Activated CD8-positive, alpha-beta T cell treated with anti-CD3 and anti-CD28 coated beads, Interleukin-2, amount 10 ng/mL, durations not matched to agents 7 days and 5 days (primary cell): ENCODE measurements at regions not wholly inside any gene's neighbourhood (a gene's known extent, or its start where the extent isn't known, plus 50 kb on each side); places are given as distances from the start of the nearest gene placed in this dataset.

Experiments used
- ATAC-seq: fragments of 150-1000 bp; cut with Tn5 transposase; one replicate; pipeline ENCODE4 v1.10.0; 2021; ENCODE audit warnings: moderate library complexity
- CTCF ChIA-PET: fragments of 350-600 bp; sonication (Branson Sonifier 250); formaldehyde crosslinking; loops from one replicate; lab custom pipeline; 2021; ENCODE audit warnings: antibody characterized with exemption; lab: Charles Lee
- POLR2A ChIA-PET: fragments of 350-600 bp; sonication (Branson Sonifier 250); formaldehyde crosslinking; loops from one replicate; lab custom pipeline; 2021; ENCODE audit warnings: antibody characterized with exemption; lab: Charles Lee
- DNase-seq: peaks from one replicate; pipeline ENCODE4 v3.0.0-alpha.2; 2020
- H3K27ac Mint-ChIP-seq: one replicate; pipeline ENCODE4 v1.8.0; 2021; ENCODE audit warnings: mild to moderate bottlenecking, mixed read lengths
- H3K27me3 Mint-ChIP-seq: one replicate; pipeline ENCODE4 v1.8.0; 2021; ENCODE audit warnings: low read depth, mixed read lengths
- H3K36me3 Mint-ChIP-seq: one replicate; pipeline ENCODE4 v1.8.0; 2021; ENCODE audit warnings: low read depth, mixed read lengths
- H3K4me1 Mint-ChIP-seq: one replicate; pipeline ENCODE4 v1.8.0; 2021; ENCODE audit warnings: low read depth, mixed read lengths
- H3K4me3 Mint-ChIP-seq: one replicate; pipeline ENCODE4 v1.8.0; 2021; ENCODE audit warnings: mild to moderate bottlenecking, mixed read lengths
- H3K9me3 Mint-ChIP-seq: one replicate; pipeline ENCODE4 v1.8.0; 2022; ENCODE audit warnings: mixed read lengths; ENCODE audit not compliant: insufficient read depth

DNA sequence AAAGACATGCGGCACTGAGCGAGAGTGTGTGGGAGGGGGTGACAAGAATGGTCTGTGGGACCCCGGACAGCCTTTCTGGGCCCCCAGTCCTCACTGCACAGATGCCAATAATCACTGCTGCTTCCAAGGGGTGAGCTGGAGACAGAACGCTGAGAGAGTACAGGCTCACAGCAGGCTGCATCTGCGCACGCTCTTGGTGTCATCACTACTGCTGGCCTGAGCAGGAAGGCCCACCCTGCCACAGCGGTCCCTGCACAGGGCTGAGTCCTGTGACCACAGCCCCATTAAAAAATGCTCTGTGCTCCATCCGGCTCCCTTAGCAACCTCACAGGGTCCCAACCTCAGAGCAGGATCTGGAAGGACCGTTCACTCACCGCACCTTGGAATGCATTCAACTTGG is 205.5 kb upstream of the NSMCE3 start:
- Mint-ChIP-seq H3K9me3 (no peaks in the 10 kb centered on the region), H3K4me1 (no peaks in the 10 kb centered on the region), H3K4me3 (no peak overlapping the region), H3K27me3 (no peaks in the 10 kb centered on the region), H3K27ac (no peak overlapping the region), H3K36me3 (no peaks in the 10 kb centered on the region)
- ChIA-PET POLR2A (no interaction called here), CTCF (no interaction called here)
- ATAC-seq (no peak), DNase-seq (no peak)

DNA sequence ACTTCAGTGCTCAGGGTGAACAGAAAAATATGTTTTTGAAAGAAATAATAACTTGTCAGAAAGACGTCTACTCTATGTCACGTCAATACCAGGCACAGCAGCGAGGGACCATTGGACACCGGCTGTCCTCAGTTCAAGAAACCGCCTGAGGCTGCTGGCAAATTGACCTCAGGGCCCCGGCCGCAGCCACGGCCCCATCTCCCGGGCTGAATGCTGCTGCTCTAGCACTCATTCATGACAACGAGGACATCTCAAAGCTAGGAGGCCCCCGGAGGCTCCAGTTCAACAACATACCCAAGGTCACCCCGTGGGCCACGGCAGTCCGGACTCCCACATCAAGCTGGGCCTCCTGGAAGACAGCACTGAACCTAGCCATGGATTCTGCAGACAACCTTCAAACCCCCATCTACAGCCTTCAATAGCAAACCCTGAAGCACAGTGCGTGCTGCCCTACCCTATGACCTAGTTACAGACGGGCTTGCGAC is 204.0 kb upstream of the NSMCE3 start:
- no peak overlapping the region for H3K27ac Mint-ChIP-seq

DNA sequence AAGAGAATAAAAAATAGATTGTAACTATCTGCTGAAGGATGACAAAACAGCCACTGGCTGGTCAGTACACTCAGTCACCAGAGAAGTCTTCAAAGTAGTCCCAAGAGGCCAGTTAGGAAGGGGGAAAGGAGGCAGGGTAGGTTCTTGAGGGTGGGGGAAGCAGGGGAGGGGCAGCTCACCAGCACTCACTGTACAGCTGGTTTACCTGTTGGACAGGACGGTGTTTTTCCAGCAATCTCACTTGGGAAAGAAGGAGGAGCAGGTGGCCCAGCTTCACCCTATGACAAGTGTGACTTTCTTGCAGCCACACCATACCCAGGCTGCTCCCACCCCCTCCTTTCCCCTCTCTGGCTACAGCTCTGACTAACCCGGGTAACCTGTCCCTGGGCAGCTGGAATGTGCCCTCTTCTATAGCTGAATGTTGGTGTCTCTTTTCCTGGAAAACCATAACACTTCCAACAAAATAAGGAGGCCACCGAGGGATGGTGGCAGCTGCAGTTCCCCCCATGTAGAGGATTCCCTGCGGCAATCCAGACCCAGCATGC is 203.4 kb upstream of the NSMCE3 start:
- no peaks in the 10 kb centered on the region for H3K27me3 Mint-ChIP-seq
- ATAC-seq: no peak
- no peak overlapping the region for H3K4me3 Mint-ChIP-seq
- H3K4me1 Mint-ChIP-seq: no peaks in the 10 kb centered on the region
- H3K27ac Mint-ChIP-seq: no peak overlapping the region
- no peaks in the 10 kb centered on the region for H3K36me3 Mint-ChIP-seq
- ChIA-PET POLR2A (no interaction called here), CTCF (no interaction called here)
- H3K9me3 Mint-ChIP-seq: no peaks in the 10 kb centered on the region
- DNase-seq: no peak

More for the DNA sequence above, 204.0 kb upstream of the NSMCE3 start:
- H3K4me1 Mint-ChIP-seq: no peaks in the 10 kb centered on the region
- no peak overlapping the region for H3K4me3 Mint-ChIP-seq
- no peaks in the 10 kb centered on the region for H3K27me3 Mint-ChIP-seq
- DNase-seq (no peak), ATAC-seq (no peak)
- no peaks in the 10 kb centered on the region for H3K9me3 Mint-ChIP-seq
- POLR2A ChIA-PET: no interaction called here
- H3K36me3 Mint-ChIP-seq: no peaks in the 10 kb centered on the region
- CTCF ChIA-PET: no interaction called here

DNA sequence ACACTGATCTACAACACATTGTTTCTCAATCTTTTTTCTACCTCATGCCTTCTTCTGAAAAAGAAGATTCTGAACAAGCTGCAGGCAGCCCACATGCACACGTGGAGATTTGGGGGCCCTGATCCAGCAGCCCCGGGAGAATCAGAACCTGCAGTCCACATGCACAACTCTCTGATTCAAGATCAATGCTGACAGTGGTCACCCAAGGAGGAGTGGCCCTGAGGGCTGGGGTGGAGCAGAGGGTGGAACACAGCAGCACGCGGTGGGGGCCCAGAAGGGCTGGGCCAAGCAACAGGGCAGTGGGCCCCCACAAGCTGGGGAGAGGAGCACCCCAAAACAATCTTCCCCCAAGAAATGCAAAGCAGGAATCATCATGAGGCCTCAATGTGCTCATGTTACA is 202.1 kb upstream of the NSMCE3 start:
- Mint-ChIP-seq H3K4me1 (no peaks in the 10 kb centered on the region), H3K9me3 (no peaks in the 10 kb centered on the region), H3K36me3 (no peaks in the 10 kb centered on the region), H3K27me3 (no peaks in the 10 kb centered on the region), H3K4me3 (no peak overlapping the region), H3K27ac (no peak overlapping the region)
- ATAC-seq (no peak), DNase-seq (no peak)
- ChIA-PET POLR2A (no interaction called here), CTCF (no interaction called here)

DNA sequence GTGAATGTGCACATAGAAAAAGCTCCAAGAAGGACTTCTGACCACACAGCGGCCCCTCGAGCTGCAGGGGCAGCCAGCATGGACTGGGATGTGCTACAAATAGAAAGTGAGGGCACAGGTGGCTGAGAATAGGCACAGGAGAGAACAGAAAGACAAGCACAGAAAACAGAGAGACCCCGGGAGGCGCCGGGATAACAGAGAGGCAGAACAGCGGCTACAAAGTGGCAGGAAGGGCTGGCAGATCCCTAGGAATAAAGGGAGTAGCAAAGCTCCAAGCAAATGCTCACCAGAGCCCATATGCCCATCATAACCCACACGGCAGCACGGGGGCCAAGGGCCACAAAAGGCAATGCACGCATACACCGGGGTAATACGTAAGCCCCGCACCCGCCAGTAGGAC is 201.7 kb upstream of the NSMCE3 start:
- ChIA-PET POLR2A (no interaction called here), CTCF (no interaction called here)
- ATAC-seq (no peak), DNase-seq (no peak)
- Mint-ChIP-seq H3K27ac (no peak overlapping the region), H3K4me1 (no peaks in the 10 kb centered on the region), H3K4me3 (no peak overlapping the region), H3K27me3 (no peaks in the 10 kb centered on the region), H3K36me3 (no peaks in the 10 kb centered on the region), H3K9me3 (no peaks in the 10 kb centered on the region)

DNA sequence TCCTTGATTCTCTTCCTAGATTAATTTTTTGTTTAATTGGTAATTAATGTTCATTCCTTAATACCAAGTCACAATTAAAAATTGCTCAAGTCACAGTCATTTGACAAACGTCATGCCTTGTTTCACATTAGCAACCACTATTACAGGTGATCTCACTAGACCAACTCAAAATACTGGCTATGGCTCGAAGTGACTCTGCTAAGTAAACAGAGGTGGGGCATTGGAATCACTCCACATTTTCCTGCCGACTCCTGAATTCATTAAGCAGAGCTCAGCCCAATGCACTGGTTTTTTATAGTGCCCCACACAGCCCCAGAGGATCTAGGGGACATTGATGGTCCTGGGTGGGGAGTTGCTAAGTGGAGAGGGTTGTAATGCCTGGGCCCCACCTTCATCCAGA is 201.2 kb upstream of the NSMCE3 start:
- no peaks in the 10 kb centered on the region for H3K27me3 Mint-ChIP-seq
- DNase-seq: no peak
- no peaks in the 10 kb centered on the region for H3K4me1 Mint-ChIP-seq
- POLR2A ChIA-PET: no interaction called here
- H3K9me3 Mint-ChIP-seq: no peaks in the 10 kb centered on the region
- no peak for ATAC-seq
- H3K36me3 Mint-ChIP-seq: no peaks in the 10 kb centered on the region
- no peak overlapping the region for H3K4me3 Mint-ChIP-seq
- no peak overlapping the region for H3K27ac Mint-ChIP-seq
- CTCF ChIA-PET: no interaction called here

DNA sequence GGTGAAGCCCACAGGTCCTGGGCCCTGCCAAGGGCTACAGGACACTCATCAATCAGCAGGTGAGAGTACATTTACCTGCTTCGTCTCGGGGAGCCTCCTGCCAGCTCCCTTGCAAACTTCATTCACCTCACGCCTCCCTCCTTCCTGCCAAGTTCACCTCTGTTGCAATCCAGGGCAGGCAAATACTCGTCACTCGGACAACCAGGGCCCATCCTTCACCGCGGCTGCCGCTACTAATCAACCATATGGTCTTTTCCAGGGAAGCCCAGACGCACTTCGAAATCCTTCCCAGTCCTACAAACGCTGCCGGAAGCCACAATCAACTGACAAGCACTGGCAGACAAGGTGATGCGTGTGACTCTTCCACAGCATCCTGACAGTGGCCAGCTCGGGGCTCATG is 200.7 kb upstream of the NSMCE3 start:
- Mint-ChIP-seq H3K4me1 (no peaks in the 10 kb centered on the region), H3K27me3 (no peaks in the 10 kb centered on the region), H3K9me3 (no peaks in the 10 kb centered on the region), H3K27ac (no peak overlapping the region), H3K4me3 (no peak overlapping the region), H3K36me3 (no peaks in the 10 kb centered on the region)
- POLR2A ChIA-PET: no interaction called here
- ATAC-seq (no peak), DNase-seq (no peak)
- CTCF ChIA-PET: no interaction called here

DNA sequence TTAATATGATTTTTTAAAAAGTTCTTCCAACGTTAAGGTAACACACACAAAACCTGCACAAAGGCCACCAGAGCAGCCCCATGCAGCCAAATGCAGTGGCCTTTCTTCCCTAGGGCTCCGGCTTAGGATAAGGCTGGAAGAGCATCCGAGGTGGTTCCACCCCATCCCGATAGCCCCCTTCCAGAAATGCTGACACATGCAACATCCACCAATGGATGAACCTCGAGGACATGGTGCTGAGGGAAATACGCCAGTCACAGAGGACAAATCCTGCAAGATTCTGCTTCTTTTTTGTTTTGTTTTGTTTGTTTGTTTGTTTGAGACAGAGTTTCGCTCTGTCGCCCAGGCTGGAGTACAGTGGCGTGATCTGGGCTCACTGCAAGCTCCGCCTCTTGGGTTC is 199.3 kb upstream of the NSMCE3 start:
- Mint-ChIP-seq H3K4me3 (no peak overlapping the region), H3K27ac (no peak overlapping the region), H3K4me1 (no peaks in the 10 kb centered on the region), H3K9me3 (no peaks in the 10 kb centered on the region), H3K27me3 (no peaks in the 10 kb centered on the region), H3K36me3 (no peaks in the 10 kb centered on the region)
- no peak for DNase-seq
- ChIA-PET POLR2A (no interaction called here), CTCF (interaction anchor here (1.8 kb wide), 1 partner anchor 329 kb away, joined by 4 read pairs; no protein-coding TSS in a partner anchor)
- ATAC-seq: no peak

DNA sequence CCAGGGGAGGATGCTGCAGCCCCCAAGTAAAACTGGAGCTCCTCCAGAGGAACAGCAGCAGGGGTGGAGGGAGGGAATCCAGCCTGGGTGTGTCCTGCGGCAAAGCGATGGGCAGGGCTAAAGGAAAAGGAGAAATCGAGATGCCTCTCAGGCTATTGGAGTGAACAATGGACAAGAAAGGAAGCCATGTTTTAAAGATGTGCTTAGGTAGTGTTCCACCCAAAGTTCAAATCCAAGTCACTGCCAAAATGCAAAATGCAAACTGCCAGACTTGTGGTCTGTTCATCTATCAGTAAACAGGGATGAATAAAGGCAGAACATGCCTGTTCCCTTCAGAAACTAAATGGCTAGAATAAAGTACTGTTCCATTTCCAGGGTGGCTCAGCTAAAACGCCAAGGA is 197.5 kb upstream of the NSMCE3 start:
- CTCF ChIA-PET: no interaction called here
- Mint-ChIP-seq H3K4me3 (no peak overlapping the region), H3K27me3 (no peaks in the 10 kb centered on the region), H3K4me1 (no peaks in the 10 kb centered on the region), H3K9me3 (no peaks in the 10 kb centered on the region), H3K27ac (no peak overlapping the region), H3K36me3 (no peaks in the 10 kb centered on the region)
- POLR2A ChIA-PET: no interaction called here
- DNase-seq: no peak
- ATAC-seq: no peak

DNA sequence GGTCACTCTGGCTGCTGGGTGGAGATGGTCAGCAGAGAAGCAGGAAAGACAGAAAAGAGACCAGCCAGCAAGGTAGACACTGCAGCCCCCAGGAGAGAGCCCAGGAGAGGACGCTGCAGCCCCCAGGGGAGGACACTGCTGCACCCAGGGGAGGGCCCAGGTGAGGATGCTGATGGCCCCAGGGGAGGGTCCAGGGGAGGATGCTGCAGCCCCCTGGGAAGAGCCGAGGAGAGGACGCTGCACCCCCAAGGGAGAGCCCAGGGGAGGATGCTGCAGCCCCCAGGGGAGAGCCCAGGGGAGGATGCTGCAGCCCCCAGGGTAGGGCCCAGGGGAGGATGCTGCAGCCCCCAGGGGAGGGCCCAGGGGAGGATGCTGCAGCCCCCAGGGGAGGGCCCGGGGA is 196.7 kb upstream of the NSMCE3 start:
- H3K27ac Mint-ChIP-seq: no peak overlapping the region
- DNase-seq (no peak), ATAC-seq (no peak)
- H3K4me1 Mint-ChIP-seq: no peaks in the 10 kb centered on the region
- ChIA-PET CTCF (no interaction called here), POLR2A (no interaction called here)
- no peaks in the 10 kb centered on the region for H3K9me3 Mint-ChIP-seq
- no peak overlapping the region for H3K4me3 Mint-ChIP-seq
- no peaks in the 10 kb centered on the region for H3K36me3 Mint-ChIP-seq
- H3K27me3 Mint-ChIP-seq: no peaks in the 10 kb centered on the region

DNA sequence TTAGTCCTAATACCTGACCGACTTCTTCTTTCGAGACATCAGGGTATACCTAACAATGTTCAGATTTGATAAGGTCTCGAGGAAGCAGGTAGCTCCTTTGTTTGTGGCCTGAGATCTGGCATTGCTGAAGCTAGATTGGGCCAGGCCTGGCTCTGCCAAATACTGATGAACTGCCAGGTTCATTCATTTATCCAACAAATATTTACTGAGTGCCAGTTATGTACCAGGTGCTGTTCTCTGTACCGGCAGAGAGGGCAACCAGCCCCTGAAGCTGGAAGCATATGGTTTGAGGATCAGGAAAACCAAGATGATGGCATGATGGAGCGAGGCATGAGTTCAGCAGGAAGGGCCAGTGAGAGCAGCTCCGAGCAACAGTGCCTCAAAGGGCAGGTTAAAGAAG is 196.2 kb upstream of the NSMCE3 start:
- ATAC-seq (no peak), DNase-seq (no peak)
- POLR2A ChIA-PET: no interaction called here
- no peaks in the 10 kb centered on the region for H3K36me3 Mint-ChIP-seq
- H3K27ac Mint-ChIP-seq: no peak overlapping the region
- H3K4me1 Mint-ChIP-seq: no peaks in the 10 kb centered on the region
- no peaks in the 10 kb centered on the region for H3K9me3 Mint-ChIP-seq
- CTCF ChIA-PET: no interaction called here
- no peak overlapping the region for H3K4me3 Mint-ChIP-seq
- no peaks in the 10 kb centered on the region for H3K27me3 Mint-ChIP-seq

DNA sequence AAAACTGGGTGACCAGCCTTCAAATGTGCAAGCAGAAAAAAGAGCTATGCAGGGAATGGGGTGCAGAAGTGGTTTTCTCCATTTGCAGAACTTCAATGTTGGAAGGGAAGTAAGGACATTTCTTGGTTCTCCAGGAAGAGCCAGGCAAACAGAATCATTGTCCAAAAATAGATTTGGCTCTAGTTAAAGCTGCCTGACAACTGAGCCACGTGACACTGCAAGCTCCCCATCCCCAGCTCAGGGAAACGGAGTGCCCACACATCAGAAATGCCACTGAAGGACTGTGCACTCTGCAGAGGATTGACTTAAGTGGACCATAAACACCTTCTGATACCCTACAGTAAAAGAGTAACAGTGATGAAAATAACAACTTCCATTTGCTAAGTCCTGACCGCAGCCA is 195.6 kb upstream of the NSMCE3 start:
- no peaks in the 10 kb centered on the region for H3K9me3 Mint-ChIP-seq
- ChIA-PET POLR2A (no interaction called here), CTCF (no interaction called here)
- no peaks in the 10 kb centered on the region for H3K27me3 Mint-ChIP-seq
- DNase-seq (no peak), ATAC-seq (no peak)
- no peaks in the 10 kb centered on the region for H3K4me1 Mint-ChIP-seq
- no peaks in the 10 kb centered on the region for H3K36me3 Mint-ChIP-seq
- H3K4me3 Mint-ChIP-seq: no peak overlapping the region
- H3K27ac Mint-ChIP-seq: no peak overlapping the region

DNA sequence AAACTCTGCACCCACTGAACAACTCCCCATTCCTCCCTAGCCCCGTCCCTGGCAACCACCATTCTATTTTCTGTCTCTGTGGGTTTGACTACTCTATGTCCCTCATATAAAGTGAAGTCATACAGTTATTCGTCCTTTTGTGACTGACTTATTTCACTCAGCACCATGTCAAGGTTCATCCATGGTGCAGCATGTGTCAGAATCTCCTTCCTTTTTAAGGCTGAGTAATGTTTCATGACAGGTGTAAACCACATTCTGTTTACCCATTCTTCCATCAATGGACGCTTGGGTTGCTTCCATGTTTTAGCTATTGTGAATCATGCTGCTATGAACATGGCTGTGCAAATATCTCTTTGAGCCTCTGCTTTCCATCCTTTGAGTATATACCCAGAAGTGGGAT is 192.3 kb upstream of the NSMCE3 start:
- no peaks in the 10 kb centered on the region for H3K27me3 Mint-ChIP-seq
- H3K4me3 Mint-ChIP-seq: no peak overlapping the region
- no peaks in the 10 kb centered on the region for H3K4me1 Mint-ChIP-seq
- H3K36me3 Mint-ChIP-seq: no peaks in the 10 kb centered on the region
- no peak for DNase-seq
- H3K27ac Mint-ChIP-seq: no peak overlapping the region
- ChIA-PET POLR2A (no interaction called here), CTCF (no interaction called here)
- H3K9me3 Mint-ChIP-seq: no peaks in the 10 kb centered on the region
- ATAC-seq: no peak
